DND-41 (cell line): ENCODE measurements at regions not wholly inside any gene's neighbourhood (a gene's known extent, or its start where the extent isn't known, plus 50 kb on each side); places are given as distances from the start of the nearest gene placed in this dataset.

Experiments
- ATAC-seq: fragments of 200-7000 bp; cut with Tn5 transposase; 3 replicates; pipeline ENCODE4 v1.9.1; 2021; ENCODE audit warnings: low read depth; ENCODE audit not compliant: insufficient read depth
- DNase-seq: peaks from one replicate; pipeline ENCODE4 v3.0.0-alpha.2; 2020
- H2AFZ ChIP-seq: 2 replicates; pipeline ENCODE4 v1.6.0; 2012; ENCODE audit warnings: low read depth, low read length
- H3K27ac ChIP-seq: 2 replicates; pipeline ENCODE4 v1.5.1; 2012; ENCODE audit warnings: low read length, inconsistent platforms
- H3K27me3 ChIP-seq: fragments of 200-600 bp; sonication (generic); 2 replicates; pipeline ENCODE4 v1.6.0; 2012; ENCODE audit warnings: low read length, mild to moderate bottlenecking, inconsistent platforms; ENCODE audit not compliant: insufficient read depth, poor library complexity
- H3K36me3 ChIP-seq: 2 replicates; pipeline ENCODE4 v1.5.1; 2012; ENCODE audit warnings: low read length, inconsistent platforms; ENCODE audit not compliant: insufficient read depth
- H3K4me1 ChIP-seq: 2 replicates; pipeline ENCODE4 v1.5.1; 2012; ENCODE audit warnings: mild to moderate bottlenecking, low read length; ENCODE audit not compliant: insufficient read depth
- H3K4me2 ChIP-seq: 2 replicates; pipeline ENCODE4 v1.6.0; 2012; ENCODE audit warnings: mild to moderate bottlenecking, moderate library complexity, low read length, inconsistent platforms; ENCODE audit not compliant: insufficient read depth
- H3K4me3 ChIP-seq, 2 experiments: fragments of 200-600 bp in 1 of 2; shearing (Covaris generic) in 1 of 2; 2 replicates each; pipeline ENCODE4 v1.5.1; 2012 to 2016; ENCODE audit warnings: inconsistent platforms in 2 of 2, low read length in 2 of 2, mild to moderate bottlenecking in 2 of 2, low read depth in 1 of 2, moderate library complexity in 1 of 2
- H3K79me2 ChIP-seq: 2 replicates; pipeline ENCODE4 v1.6.0; 2012; ENCODE audit warnings: low read length, inconsistent platforms; ENCODE audit not compliant: insufficient read depth
- H3K9ac ChIP-seq: 2 replicates; pipeline ENCODE4 v1.6.0; 2012; ENCODE audit warnings: low read depth, mild to moderate bottlenecking, inconsistent platforms, low read length, moderate library complexity
- H3K9me3 ChIP-seq: 2 replicates; pipeline ENCODE4 v1.5.1; 2012; ENCODE audit warnings: low read length, moderate library complexity, mild to moderate bottlenecking, inconsistent platforms; ENCODE audit not compliant: insufficient read depth, severe bottlenecking
- H4K20me1 ChIP-seq: 2 replicates; pipeline ENCODE4 v1.6.0; 2012; ENCODE audit warnings: low read length; ENCODE audit not compliant: insufficient read depth
- EZH2 ChIP-seq: IDR thresholded peaks from 3 replicates; pipeline ENCODE4 v1.6.1; 2012; ENCODE audit warnings: borderline replicate concordance, low read depth, mild to moderate bottlenecking, moderate library complexity, low read length, inconsistent platforms; ENCODE audit not compliant: severe bottlenecking
- TF ChIP-seq, protein P1 (sequence below): IDR thresholded peaks from 2 replicates; pipeline ENCODE4 v1.5.1; 2012; ENCODE audit warnings: borderline replicate concordance, low read length, moderate library complexity, mild to moderate bottlenecking; ENCODE audit not compliant: poor library complexity, severe bottlenecking; ENCODE audit errors: extremely low read depth

DNA sequence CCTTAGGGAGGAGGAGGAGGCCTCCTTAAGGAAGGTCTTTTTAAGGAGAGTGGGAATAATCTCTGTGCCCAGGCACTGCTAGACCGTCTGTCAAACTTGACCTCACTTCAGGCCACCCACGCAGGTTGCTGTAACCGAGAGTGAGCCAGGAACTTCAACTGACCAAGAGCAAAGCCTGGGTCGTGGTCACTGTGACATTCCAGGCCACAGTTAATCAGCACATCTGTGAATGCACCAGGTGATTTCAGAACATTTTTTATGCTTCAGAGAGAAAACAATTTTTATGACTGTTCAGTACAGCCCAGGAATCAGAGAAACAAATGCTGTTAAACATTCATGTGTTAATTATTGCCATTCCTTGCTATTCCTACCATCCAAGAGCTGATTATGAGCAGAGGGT, 226.6 kb upstream of the ASIC2 start:
- H4K20me1 ChIP-seq, result no peaks in the 10 kb centered on the region
- H3K27me3 ChIP-seq, result no peaks in the 10 kb centered on the region
- no peak for DNase-seq
- H3K27ac ChIP-seq, result no peak overlapping the region
- H3K9me3 ChIP-seq, result no peaks in the 10 kb centered on the region
- no peaks in the 10 kb centered on the region for H3K4me1 ChIP-seq
- ATAC-seq, result no peak
- no peaks in the 10 kb centered on the region for H3K36me3 ChIP-seq
- no peak overlapping the region for H3K4me2 ChIP-seq
- no peak overlapping the region for H2AFZ ChIP-seq
- H3K79me2 ChIP-seq, result no peaks in the 10 kb centered on the region
- TF ChIP-seq EZH2, result no peak
- TF ChIP-seq, protein P1, sequence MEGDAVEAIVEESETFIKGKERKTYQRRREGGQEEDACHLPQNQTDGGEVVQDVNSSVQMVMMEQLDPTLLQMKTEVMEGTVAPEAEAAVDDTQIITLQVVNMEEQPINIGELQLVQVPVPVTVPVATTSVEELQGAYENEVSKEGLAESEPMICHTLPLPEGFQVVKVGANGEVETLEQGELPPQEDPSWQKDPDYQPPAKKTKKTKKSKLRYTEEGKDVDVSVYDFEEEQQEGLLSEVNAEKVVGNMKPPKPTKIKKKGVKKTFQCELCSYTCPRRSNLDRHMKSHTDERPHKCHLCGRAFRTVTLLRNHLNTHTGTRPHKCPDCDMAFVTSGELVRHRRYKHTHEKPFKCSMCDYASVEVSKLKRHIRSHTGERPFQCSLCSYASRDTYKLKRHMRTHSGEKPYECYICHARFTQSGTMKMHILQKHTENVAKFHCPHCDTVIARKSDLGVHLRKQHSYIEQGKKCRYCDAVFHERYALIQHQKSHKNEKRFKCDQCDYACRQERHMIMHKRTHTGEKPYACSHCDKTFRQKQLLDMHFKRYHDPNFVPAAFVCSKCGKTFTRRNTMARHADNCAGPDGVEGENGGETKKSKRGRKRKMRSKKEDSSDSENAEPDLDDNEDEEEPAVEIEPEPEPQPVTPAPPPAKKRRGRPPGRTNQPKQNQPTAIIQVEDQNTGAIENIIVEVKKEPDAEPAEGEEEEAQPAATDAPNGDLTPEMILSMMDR, result no peak
- no peak overlapping the region for H3K9ac ChIP-seq
- no peak overlapping the region for H3K4me3 ChIP-seq

DNA sequence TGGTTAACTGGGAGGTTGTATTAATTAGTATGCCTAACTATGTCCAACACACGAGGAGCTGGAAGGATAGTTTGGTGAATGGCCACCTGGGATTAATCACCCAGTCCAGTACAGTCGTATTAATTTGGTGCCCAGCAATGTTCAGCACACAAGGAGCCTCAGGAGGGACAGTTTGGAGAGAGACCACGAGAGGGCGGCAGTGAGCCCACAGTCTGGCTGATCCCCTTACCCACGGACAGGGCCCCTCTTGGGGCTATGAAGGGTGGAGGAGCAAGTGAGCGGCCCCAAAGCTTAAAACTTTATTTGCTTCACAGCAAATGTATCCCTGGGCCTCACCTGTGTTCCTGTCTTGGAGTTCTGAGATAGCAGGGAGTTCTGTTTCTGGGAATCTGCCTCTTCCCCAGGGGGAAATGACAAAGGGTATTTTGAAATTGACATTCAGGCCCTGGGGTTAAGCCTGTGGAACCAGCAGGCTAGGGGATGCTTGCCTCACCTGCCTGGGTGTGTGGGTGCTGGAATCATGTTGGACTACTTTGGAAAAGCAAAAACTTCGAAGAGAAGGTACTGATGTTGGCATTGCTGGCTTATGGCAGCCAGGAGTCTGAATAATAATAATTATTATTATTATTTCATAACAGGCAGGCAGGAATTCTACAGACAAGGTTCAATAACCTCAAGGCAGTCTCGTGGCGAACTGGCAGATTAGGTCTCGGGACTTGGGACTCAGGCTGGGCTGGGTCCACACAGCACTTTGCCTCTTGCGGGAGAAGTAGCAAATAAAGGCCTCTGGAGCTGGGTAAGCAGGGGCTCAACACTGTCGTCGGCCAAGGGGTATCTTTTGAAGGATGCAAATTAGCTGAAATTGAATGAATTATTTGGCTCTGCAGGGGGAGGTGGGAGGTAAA, 227.6 kb upstream of the ASIC2 start:
- Histone ChIP-seq H3K79me2 (no peaks in the 10 kb centered on the region), H3K4me3 (no peak overlapping the region), H4K20me1 (no peaks in the 10 kb centered on the region), H3K9ac (no peak overlapping the region), H3K9me3 (no peaks in the 10 kb centered on the region), H3K36me3 (no peaks in the 10 kb centered on the region), H2AFZ (no peak overlapping the region), H3K4me2 (no peak overlapping the region), H3K27me3 (no peaks in the 10 kb centered on the region), H3K27ac (no peak overlapping the region), H3K4me1 (no peaks in the 10 kb centered on the region)
- no peak for TF ChIP-seq EZH2
- TF ChIP-seq, protein P1, result peak; percentile 86
- peak; percentile 81 for ATAC-seq
- DNase-seq, result peak; percentile 63

DNA sequence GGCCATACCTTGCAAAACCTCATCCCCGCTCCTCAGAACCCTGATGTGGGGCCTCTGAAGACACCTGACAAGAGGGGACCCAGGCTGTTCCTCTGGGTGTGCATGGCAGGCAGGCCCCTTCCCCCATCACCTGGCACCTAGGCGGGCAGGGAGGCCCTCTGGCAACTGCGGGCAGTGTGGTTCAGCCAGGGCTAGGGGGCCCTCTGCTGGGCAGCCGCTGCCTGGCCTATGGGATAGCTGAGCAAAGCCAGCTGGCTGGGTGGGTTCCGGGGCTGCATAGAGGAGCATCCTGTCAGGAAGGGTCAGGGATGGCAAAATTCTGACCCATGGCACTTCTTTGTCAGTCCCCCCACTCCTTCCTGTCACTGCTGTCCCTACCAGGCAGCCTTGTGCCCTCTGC, 228.7 kb upstream of the ASIC2 start:
- H3K4me3 ChIP-seq, result no peak overlapping the region
- no peak overlapping the region for H3K4me2 ChIP-seq
- no peaks in the 10 kb centered on the region for H4K20me1 ChIP-seq
- no peaks in the 10 kb centered on the region for H3K36me3 ChIP-seq
- no peaks in the 10 kb centered on the region for H3K4me1 ChIP-seq
- no peak for ATAC-seq
- no peaks in the 10 kb centered on the region for H3K79me2 ChIP-seq
- no peaks in the 10 kb centered on the region for H3K9me3 ChIP-seq
- no peak overlapping the region for H2AFZ ChIP-seq
- H3K27ac ChIP-seq, result no peak overlapping the region
- TF ChIP-seq EZH2, result no peak
- TF ChIP-seq, protein P1, result peak; percentile 46
- H3K27me3 ChIP-seq, result no peaks in the 10 kb centered on the region
- DNase-seq, result peak; percentile 6
- no peak overlapping the region for H3K9ac ChIP-seq
